COLO829 (cell line): ENCODE measurements at regions not wholly inside any gene's neighbourhood (a gene's known extent, or its start where the extent isn't known, plus 50 kb on each side); places are given as distances from the start of the nearest gene placed in this dataset.

Experiments
- DNase-seq: peaks from one replicate; pipeline ENCODE4 v3.0.0; 2012; ENCODE audit warnings: low spot score

- DNase-seq: no peak
These were observed 176.7 kb upstream of the CTTNBP2NL start for GRCh38 chr1:112219267-112219666.

- DNase-seq: no peak
These were observed 165.8 kb upstream of the CTTNBP2NL start for GRCh38 chr1:112230232-112230631.

- no peak for DNase-seq
These were observed 164.7 kb upstream of the CTTNBP2NL start for GRCh38 chr1:112231331-112231730.

- DNase-seq: no peak
These were observed 163.2 kb upstream of the CTTNBP2NL start for GRCh38 chr1:112232848-112233247.

GRCh38 chr1:112234710-112235109 is 161.3 kb upstream of the CTTNBP2NL start:
- no peak for DNase-seq

GRCh38 chr1:112237983-112238545 is 157.9 kb upstream of the CTTNBP2NL start:
- no peak for DNase-seq

GRCh38 chr1:112239683-112240330 is 156.2 kb upstream of the CTTNBP2NL start:
- DNase-seq: no peak

- DNase-seq: no peak
These were observed 153.5 kb upstream of the CTTNBP2NL start for GRCh38 chr1:112242470-112242869.

- no peak for DNase-seq
These were observed 151.9 kb upstream of the CTTNBP2NL start for GRCh38 chr1:112244131-112244530.

- DNase-seq: no peak
These were observed 150.9 kb upstream of the CTTNBP2NL start for GRCh38 chr1:112245114-112245513.

GRCh38 chr1:112247036-112247597 is 148.9 kb upstream of the CTTNBP2NL start:
- no peak for DNase-seq

- no peak for DNase-seq
These were observed 148.1 kb upstream of the CTTNBP2NL start for GRCh38 chr1:112247961-112248360.

- no peak for DNase-seq
These were observed 145.1 kb upstream of the CTTNBP2NL start for GRCh38 chr1:112250892-112251291.

GRCh38 chr1:112251766-112252506 is 144.1 kb upstream of the CTTNBP2NL start:
- DNase-seq: peak; percentile 71

GRCh38 chr1:112253366-112253765 is 142.6 kb upstream of the CTTNBP2NL start:
- no peak for DNase-seq

GRCh38 chr1:112255080-112255479 is 140.9 kb upstream of the CTTNBP2NL start:
- DNase-seq: no peak

- no peak for DNase-seq
These were observed 139.6 kb upstream of the CTTNBP2NL start for GRCh38 chr1:112256411-112256810.

- DNase-seq: no peak
These were observed 138.8 kb upstream of the CTTNBP2NL start for GRCh38 chr1:112257043-112257835.

GRCh38 chr1:112260699-112261098 is 135.3 kb upstream of the CTTNBP2NL start:
- no peak for DNase-seq

- DNase-seq: no peak
These were observed 133.7 kb upstream of the CTTNBP2NL start for GRCh38 chr1:112262316-112262715.

- DNase-seq: no peak
These were observed 133.0 kb upstream of the CTTNBP2NL start for GRCh38 chr1:112263042-112263441.

- no peak for DNase-seq
These were observed 132.6 kb upstream of the CTTNBP2NL start for GRCh38 chr1:112263453-112263852.
